ENCODE measurements at regions not wholly inside any gene's neighbourhood (a gene's known extent, or its start where the extent isn't known, plus 50 kb on each side); places are given as distances from the start of the nearest gene placed in this dataset.
"Not testable (repeated sequence)": the region's sequence is repeated elsewhere in the genome, so short reads cannot be mapped to it uniquely, and the experiment has no call there.

- no peak for DNase-seq
These were observed 66.6 kb downstream of the LACC1 start for GRCh38 chr13:43946281-43946680.

- DNase-seq, result no peak
These were observed 68.3 kb downstream of the LACC1 start for GRCh38 chr13:43947897-43948458.

DNA sequence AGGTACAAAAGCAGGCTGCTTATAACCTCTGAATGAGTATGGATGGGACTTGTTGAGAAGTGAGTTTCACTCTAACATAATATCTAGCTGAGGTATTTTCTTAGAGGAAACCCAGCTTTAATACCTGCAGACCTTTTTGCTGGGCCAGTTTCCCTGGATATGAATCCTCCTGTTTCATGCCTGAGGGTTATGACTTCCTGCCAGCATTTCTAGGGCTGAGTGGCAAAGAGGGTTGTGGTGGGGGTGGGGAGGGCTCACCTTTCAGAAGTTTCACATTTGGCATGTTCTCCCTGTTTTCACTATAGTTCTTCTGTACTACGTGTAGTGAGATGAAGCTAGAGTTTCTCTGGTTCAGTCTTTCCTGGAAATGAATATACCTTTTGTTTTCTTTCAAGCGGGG lies 73.7 kb downstream of the LACC1 start:
- DNase-seq, result no peak

DNA sequence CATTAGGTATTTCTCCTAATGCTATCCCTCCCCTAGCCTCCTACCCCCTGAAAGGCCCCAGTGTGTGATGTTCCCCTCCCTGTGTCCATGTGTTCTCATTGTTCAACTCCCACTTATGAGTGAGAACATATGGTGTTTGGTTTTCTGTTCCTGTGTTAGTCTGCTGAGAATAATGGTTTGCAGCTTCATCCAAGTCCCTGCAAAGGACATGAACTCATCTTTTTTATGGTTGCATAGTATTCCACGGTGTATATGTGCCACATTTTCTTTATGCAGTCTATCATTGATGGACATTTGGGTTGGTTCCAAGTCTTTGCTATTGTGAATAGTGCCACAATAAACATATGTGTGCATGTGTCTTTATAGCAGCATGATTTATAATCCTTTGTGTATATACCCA lies 77.3 kb downstream of the LACC1 start:
- DNase-seq, result not testable (repeated sequence)

DNA sequence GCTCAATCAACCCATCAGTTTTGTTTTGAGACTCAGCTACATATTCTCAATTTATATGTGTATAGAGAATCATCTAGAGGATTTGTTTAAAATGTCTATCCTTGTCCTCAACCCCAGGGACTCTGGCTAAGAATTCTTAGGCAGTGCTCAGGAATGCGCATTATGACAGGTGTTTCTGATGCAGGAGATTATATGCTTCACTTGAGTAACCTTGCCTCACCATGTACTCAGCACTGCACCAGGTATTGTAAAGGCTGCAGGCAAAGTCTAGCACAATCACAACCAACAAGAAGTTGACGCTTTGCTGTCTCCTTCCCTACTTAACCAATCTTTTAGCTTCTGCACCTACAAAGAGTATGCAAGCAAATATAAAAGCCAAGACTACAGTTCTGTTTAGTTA lies 79.6 kb downstream of the LACC1 start:
- no peak for DNase-seq

GRCh38 chr13:43961909-43962308 lies 82.2 kb downstream of the LACC1 start:
- no peak for DNase-seq

DNA sequence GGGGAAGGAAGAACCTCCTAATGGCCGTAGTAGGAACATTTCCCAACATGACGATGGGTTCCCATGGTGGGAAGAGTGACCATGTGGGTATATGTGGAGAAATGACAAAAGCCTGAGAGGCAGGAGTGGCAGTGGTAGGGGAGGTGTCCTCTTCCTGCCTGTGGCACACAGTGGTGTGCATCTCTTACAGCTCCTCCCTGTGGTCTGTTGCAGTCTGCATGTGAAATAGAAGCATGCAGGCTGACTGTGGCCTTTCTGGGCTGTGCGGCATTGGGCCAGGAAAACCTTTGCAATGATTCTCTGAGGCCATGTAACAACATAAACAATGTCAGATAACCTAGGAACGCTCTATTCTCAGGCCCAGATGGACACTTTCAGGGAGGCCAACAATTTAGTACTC lies 84.0 kb downstream of the LACC1 start:
- DNase-seq, result peak; percentile 14

DNA sequence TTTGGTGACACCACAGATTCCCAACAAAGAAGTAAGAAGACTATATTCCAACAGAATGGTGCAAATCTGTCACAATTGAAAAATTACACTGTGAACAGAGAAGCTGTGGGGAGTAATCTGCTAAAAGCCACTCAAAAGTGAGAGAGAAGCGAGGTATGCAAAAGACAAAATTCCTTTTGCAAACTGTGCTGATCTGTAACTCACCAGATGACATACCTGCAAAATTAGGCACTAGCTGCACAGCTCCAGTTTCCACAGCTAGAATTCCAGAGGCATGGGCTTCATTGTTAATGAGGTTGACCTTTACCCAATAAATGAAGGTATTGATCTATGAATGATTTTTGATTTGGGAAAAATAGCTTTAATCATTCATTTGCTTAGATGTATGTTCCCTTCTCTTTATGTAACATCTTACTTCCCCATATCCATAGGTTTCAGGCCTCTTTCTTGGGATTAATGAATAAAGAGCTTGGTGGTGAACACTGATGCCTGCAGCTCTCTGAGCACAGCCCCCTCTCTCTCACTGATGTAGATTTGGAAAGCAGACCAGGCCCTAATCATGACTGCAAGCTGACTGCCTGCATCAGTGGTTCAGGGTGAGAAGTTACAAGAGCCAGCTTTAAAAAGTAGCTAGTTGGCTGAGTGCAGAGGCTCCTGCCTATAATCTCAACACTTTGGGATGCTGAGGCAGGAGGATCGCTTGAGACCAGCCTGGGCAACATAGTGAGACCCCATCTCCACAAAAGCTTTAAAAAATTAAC lies 85.2 kb downstream of the LACC1 start:
- DNase-seq, result no peak

DNA sequence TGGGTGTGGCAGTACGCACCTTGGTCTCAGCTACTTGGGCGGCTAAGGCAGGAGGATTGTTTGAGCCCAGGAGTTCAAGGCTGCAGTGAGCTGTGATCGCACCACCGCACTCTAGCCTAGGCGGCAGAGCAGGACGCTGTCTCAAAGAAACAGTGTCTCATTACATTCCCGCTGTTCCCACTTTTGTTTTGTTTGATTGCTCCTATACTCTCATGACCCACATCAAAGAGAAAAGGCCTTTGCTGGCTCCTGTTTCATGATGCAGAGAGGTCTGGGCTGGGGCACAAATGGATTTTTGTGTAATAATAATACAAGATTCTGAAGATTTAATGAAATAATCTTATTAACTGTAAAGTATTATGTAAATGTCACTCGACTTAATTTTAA lies 85.7 kb downstream of the LACC1 start:
- DNase-seq, result no peak

DNA sequence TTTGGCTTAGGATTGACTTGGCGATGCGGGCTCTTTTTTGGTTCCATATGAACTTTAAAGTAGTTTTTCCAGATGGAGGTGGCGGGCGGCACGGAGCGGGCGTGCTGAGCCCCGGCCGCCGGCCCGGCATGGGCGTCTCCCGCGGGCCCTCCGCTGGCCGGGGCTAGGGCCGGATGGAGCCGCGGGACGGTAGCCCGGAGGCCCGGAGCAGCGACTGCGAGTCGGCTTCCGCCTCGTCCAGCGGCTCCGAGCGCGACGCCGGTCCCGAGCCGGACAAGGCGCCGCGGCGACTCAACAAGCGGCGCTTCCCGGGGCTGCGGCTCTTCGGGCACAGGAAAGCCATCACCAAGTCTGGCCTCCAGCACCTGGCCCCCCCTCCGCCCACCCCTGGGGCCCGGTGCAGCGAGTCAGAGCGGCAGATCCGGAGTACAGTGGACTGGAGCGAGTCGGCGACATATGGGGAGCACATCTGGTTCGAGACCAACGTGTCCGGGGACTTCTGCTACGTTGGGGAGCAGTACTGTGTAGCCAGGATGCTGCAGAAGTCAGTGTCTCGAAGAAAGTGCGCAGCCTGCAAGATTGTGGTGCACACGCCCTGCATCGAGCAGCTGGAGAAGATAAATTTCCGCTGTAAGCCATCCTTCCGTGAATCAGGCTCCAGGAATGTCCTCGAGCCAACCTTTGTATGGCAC lies 88.7 kb downstream of the LACC1 start:
- not testable (repeated sequence) for DNase-seq

DNA sequence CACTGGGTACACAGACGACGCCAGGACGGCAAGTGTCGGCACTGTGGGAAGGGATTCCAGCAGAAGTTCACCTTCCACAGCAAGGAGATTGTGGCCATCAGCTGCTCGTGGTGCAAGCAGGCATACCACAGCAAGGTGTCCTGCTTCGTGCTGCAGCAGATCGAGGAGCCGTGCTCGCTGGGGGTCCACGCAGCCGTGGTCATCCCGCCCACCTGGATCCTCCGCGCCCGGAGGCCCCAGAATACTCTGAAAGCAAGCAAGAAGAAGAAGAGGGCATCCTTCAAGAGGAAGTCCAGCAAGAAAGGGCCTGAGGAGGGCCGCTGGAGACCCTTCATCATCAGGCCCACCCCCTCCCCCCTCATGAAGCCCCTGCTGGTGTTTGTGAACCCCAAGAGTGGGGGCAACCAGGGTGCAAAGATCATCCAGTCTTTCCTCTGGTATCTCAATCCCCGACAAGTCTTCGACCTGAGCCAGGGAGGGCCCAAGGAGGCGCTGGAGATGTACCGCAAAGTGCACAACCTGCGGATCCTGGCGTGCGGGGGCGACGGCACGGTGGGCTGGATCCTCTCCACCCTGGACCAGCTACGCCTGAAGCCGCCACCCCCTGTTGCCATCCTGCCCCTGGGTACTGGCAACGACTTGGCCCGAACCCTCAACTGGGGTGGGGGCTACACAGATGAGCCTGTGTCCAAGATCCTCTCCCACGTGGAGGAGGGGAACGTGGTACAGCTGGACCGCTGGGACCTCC lies 89.4 kb downstream of the LACC1 start:
- not testable (repeated sequence) for DNase-seq

DNA sequence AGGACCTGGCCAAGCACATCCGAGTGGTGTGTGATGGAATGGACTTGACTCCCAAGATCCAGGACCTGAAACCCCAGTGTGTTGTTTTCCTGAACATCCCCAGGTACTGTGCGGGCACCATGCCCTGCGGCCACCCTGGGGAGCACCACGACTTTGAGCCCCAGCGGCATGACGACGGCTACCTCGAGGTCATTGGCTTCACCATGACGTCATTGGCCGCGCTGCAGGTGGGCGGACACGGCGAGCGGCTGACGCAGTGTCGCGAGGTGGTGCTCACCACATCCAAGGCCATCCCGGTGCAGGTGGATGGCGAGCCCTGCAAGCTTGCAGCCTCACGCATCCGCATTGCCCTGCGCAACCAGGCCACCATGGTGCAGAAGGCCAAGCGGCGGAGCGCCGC lies 90.2 kb downstream of the LACC1 start:
- not testable (repeated sequence) for DNase-seq

DNA sequence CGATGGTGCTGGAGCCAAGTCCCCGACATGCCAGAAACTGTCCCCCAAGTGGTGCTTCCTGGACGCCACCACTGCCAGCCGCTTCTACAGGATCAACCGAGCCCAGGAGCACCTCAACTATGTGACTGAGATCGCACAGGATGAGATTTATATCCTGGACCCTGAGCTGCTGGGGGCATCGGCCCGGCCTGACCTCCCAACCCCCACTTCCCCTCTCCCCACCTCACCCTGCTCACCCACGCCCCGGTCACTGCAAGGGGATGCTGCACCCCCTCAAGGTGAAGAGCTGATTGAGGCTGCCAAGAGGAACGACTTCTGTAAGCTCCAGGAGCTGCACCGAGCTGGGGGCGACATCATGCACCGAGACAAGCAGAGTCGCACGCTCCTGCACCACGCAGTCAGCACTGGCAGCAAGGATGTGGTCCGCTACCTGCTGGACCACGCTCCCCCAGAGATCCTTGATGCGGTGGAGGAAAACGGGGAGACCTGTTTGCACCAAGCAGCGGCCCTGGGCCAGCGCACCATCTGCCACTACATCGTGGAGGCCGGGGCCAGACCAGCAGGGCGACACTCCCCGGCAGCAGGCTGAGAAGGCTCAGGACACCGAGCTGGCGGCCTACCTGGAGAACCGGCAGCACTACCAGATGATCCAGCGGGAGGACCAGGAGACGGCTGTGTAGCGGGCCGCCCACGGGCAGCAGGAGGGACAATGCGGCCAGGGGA lies 91.0 kb downstream of the LACC1 start:
- not testable (repeated sequence) for DNase-seq

GRCh38 chr13:43971324-43971723 lies 91.6 kb downstream of the LACC1 start:
- DNase-seq, result not testable (repeated sequence)

GRCh38 chr13:43977911-43978310 lies 98.2 kb downstream of the LACC1 start:
- DNase-seq, result no peak

GRCh38 chr13:43978688-43979087 lies 99.0 kb downstream of the LACC1 start:
- DNase-seq, result no peak

DNA sequence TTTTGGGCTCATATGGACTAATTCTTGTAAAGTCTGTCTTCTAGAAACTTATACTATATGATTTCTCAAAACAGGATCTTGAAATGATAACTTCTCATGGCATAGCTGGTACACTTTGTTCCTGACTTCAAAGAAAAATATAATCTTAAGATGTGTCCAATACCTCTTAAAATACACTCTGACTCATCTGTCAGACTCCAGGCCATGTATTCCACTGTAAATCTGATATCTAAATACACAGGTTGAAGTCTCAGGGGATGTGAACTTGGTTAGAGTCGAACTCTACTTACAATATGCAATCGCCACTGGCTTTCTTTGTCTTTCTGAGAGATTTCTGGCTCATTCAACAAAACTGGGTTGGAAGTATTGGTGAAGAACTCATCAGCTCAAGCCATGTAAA lies 99.8 kb downstream of the LACC1 start:
- DNase-seq, result no peak

DNA sequence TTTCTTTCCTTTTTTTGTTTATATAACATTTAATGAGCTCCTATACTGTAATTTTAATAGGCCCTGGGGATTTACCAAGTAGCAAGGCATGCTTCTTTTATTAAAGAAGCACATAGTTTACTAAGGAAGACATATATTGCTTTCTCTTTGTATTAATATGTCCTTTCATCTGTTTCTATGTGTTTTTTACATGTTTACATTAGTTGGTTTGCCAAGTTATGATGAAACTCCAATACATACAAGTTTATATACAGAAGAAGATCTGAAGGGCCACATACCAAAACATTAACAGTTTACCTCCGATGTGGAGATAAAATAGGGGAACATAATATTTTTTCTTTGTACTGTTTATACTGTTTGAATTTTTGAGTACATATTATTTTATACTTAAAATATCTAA lies 100.9 kb downstream of the LACC1 start:
- no peak for DNase-seq

DNA sequence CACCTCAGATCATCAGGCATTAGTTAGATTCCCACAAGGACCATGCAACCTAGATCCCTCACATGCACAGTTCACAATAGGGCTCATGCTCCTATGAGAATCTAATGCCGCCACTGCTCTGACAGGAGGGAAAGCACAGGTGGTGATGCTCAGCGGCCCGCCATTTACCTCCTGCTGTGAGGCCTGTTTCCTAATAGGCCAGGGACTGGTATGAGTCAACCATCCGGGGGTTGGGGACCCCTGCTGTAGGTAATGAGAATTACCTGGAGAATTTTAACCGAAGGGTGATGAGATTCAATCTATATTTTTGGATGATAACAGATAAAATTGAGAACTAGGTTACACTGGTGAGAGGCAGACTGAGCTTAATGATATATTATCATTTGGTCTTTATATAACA lies 101.4 kb downstream of the LACC1 start:
- DNase-seq, result no peak

DNA sequence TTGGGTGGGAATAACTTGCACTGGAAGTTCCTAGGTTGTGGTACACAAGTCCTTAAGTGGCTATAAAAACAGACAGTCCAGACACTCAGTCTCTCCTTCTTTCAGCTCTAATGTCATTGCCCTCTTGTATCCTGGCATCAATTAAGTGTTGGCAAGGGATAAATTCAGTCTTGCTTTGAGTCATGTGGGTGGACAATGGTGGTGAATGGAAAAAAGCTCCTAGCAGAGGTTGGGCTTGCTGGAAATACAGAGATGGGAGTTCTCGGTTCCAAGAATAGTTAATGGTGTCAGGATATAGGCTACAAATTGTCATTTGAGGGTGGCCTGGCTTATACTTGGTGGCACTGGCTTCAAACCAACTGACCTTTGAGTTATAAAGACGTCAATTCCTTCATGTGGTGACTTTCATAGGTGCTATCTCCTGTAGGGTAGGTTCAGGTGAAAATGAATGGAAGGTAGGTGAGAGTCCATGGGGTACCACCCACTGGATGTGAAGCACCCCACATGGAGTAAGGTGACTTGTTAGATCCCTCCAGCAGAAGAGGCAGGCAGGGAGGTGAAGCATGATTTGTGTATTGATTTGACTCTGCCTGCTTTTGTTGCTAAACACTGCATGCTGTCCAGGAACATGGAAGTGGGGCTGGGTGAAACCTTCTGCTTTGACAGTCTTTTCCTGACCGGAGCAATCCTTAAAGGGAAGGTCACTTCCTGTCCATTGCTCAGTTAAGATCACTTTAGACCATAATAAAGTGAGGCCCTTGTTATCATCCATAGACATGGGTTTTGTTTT lies 102.0 kb downstream of the LACC1 start:
- DNase-seq, result no peak

DNA sequence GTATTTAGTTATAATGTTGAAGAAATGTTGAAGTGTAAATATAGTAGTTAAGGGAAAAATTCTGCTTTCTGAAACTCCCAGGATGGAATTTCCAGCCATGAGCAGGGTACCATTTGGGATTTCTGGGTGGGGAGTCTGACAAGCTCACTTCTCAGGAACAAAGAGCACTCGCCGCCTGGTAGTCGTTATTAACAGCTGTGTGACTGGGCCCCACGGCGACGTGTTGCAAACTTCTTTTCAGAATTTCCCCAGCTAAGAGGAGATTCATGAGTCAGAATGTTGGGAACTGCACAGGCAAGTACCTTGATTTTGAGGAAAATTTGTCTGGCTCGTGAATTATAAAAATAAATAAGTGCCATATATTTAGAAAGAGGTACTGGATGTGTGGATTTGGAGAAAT lies 103.7 kb downstream of the LACC1 start:
- no peak for DNase-seq

GRCh38 chr13:43984292-43984691 lies 104.6 kb downstream of the LACC1 start:
- DNase-seq, result no peak

Data from CD4-positive, alpha-beta T cell treated with Interleukin-17A for 1 hour (primary cell).